ENCODE measurements at regions not wholly inside any gene's neighbourhood (a gene's known extent, or its start where the extent isn't known, plus 50 kb on each side); places are given as distances from the start of the nearest gene placed in this dataset.

GRCh38 chr5:3023656-3024055 is 272.2 kb upstream of the IRX2 start:
- no peak for TF ChIP-seq EZH2phosphoT487 (IDR thresholded peaks at IDR 0.05; ENCODE audit: insufficient read depth, low read depth)
- no peak for TF ChIP-seq EZH2 (IDR thresholded peaks at IDR 0.05; ENCODE audit: insufficient read depth, poor library complexity, severe bottlenecking)

All from GM23248 (cell line).